GM12878 (cell line): ENCODE measurements at regions not wholly inside any gene's neighbourhood (a gene's known extent, or its start where the extent isn't known, plus 50 kb on each side); places are given as distances from the start of the nearest gene placed in this dataset.

Experiments used
- CBFB ChIP-seq: IDR thresholded peaks from 2 replicates; pipeline ENCODE4 v1.6.1; 2016; ENCODE audit warnings: antibody characterized with exemption, low read depth
- CTCF ChIP-seq, 3 experiments: IDR thresholded peaks in 2 of 3; conservative IDR thresholded peaks in 1 of 3; 2 replicates each; pipeline ENCODE4 v1.5.1; 2011; ENCODE audit warnings: low read depth in 3 of 3, low read length in 3 of 3, mild to moderate bottlenecking in 3 of 3, control low read depth in 2 of 3, moderate library complexity in 2 of 3, inconsistent platforms in 1 of 3, mixed read lengths in 1 of 3; ENCODE audit not compliant: control insufficient read depth in 2 of 3, insufficient read depth in 1 of 3; ENCODE audit errors: extremely low read depth in 1 of 3
- SIX5 ChIP-seq: IDR thresholded peaks from 2 replicates; pipeline ENCODE4 v1.6.1; 2011; ENCODE audit warnings: mild to moderate bottlenecking, low read depth, low read length, moderate library complexity; ENCODE audit not compliant: severe bottlenecking
- SRF ChIP-seq, 2 experiments: IDR thresholded peaks; 2 replicates each; pipeline ENCODE4 v1.6.1; 2011; ENCODE audit warnings: low read depth in 2 of 2, low read length in 2 of 2, mild to moderate bottlenecking in 1 of 2, moderate library complexity in 1 of 2
- TF ChIP-seq, protein P1 (sequence below): fragments of 450-650 bp; IDR thresholded peaks from 2 replicates; pipeline ENCODE4 v1.6.1; 2017; ENCODE audit warnings: mild to moderate bottlenecking

- TF ChIP-seq, protein P1, sequence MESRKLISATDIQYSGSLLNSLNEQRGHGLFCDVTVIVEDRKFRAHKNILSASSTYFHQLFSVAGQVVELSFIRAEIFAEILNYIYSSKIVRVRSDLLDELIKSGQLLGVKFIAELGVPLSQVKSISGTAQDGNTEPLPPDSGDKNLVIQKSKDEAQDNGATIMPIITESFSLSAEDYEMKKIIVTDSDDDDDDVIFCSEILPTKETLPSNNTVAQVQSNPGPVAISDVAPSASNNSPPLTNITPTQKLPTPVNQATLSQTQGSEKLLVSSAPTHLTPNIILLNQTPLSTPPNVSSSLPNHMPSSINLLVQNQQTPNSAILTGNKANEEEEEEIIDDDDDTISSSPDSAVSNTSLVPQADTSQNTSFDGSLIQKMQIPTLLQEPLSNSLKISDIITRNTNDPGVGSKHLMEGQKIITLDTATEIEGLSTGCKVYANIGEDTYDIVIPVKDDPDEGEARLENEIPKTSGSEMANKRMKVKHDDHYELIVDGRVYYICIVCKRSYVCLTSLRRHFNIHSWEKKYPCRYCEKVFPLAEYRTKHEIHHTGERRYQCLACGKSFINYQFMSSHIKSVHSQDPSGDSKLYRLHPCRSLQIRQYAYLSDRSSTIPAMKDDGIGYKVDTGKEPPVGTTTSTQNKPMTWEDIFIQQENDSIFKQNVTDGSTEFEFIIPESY = no peak
- TF ChIP-seq SRF (IDR thresholded peaks at IDR 0.05; ENCODE audit: low read depth in 2 of 2, low read length in 2 of 2) (no peak), CTCF (IDR thresholded peaks at IDR 0.05 in 2 of 3, conservative IDR thresholded peaks at IDR 0.05 in 1 of 3; ENCODE audit: control insufficient read depth in 2 of 3, extremely low read depth in 1 of 3, insufficient read depth in 1 of 3, low read depth in 3 of 3, low read length in 3 of 3) (no peak), CBFB (no peak), SIX5 (no peak)
Observed at GRCh38 chr2:153394686-153395085, 83.9 kb downstream of the RPRM start.
